HG02885 (cell line): ENCODE measurements at regions not wholly inside any gene's neighbourhood (a gene's known extent, or its start where the extent isn't known, plus 50 kb on each side); places are given as distances from the start of the nearest gene placed in this dataset.
"Not testable (repeated sequence)": the region's sequence is repeated elsewhere in the genome, so short reads cannot be mapped to it uniquely, and the experiment has no call there.

Experiments used
- ATAC-seq: cut with Tn5 transposase; IDR thresholded peaks from one replicate; pipeline ENCODE4 v1.9.1; 2021; ENCODE audit warnings: mild to moderate bottlenecking; ENCODE audit not compliant: unreplicated experiment, poor library complexity

- no peak for ATAC-seq
These were observed 147.3 kb upstream of the TCF4 start for GRCh38 chr18:55735199-55735855.

GRCh38 chr18:55732227-55733106, 144.5 kb upstream of the TCF4 start:
- no peak for ATAC-seq

- peak; percentile 52 for ATAC-seq
These were observed 143.6 kb upstream of the TCF4 start for GRCh38 chr18:55731594-55732042.

GRCh38 chr18:55721006-55721405, 133.0 kb upstream of the TCF4 start:
- not testable (repeated sequence) for ATAC-seq

- ATAC-seq = no peak
These were observed 125.7 kb upstream of the TCF4 start for GRCh38 chr18:55713707-55714106.

- no peak for ATAC-seq
These were observed 118.9 kb upstream of the TCF4 start for GRCh38 chr18:55706898-55707297.

GRCh38 chr18:55699233-55699765, 111.3 kb upstream of the TCF4 start:
- no peak for ATAC-seq

- ATAC-seq = no peak
These were observed 108.8 kb upstream of the TCF4 start for GRCh38 chr18:55696811-55697210.

GRCh38 chr18:55695091-55695490, 107.1 kb upstream of the TCF4 start:
- ATAC-seq = no peak

GRCh38 chr18:55694291-55694690, 106.3 kb upstream of the TCF4 start:
- no peak for ATAC-seq

- no peak for ATAC-seq
These were observed 100.0 kb upstream of the TCF4 start for GRCh38 chr18:55688030-55688429.

GRCh38 chr18:55687106-55687505, 99.1 kb upstream of the TCF4 start:
- ATAC-seq = no peak

GRCh38 chr18:55685638-55686037, 97.6 kb upstream of the TCF4 start:
- no peak for ATAC-seq

GRCh38 chr18:55672574-55673361, 84.8 kb upstream of the TCF4 start:
- ATAC-seq = no peak

- ATAC-seq = no peak
These were observed 77.5 kb upstream of the TCF4 start for GRCh38 chr18:55665506-55665905.

GRCh38 chr18:55664758-55665400, 76.9 kb upstream of the TCF4 start:
- not testable (repeated sequence) for ATAC-seq

GRCh38 chr18:55663891-55664290, 75.9 kb upstream of the TCF4 start:
- no peak for ATAC-seq

- ATAC-seq = no peak
These were observed 70.6 kb upstream of the TCF4 start for GRCh38 chr18:55658598-55658997.

GRCh38 chr18:55657572-55658331, 69.8 kb upstream of the TCF4 start:
- ATAC-seq = no peak
